CD4-positive, alpha-beta memory T cell (primary cell): ENCODE measurements at regions not wholly inside any gene's neighbourhood (a gene's known extent, or its start where the extent isn't known, plus 50 kb on each side); places are given as distances from the start of the nearest gene placed in this dataset.

Experiments used
- CTCF ChIA-PET: fragments of 350-600 bp; sonication (Branson Sonifier 250); formaldehyde crosslinking; loops from one replicate; lab custom pipeline; 2021; ENCODE audit warnings: inconsistent platforms; ENCODE audit not compliant: partially characterized antibody; lab: Charles Lee
- POLR2A ChIA-PET: fragments of 350-600 bp; sonication (Branson Sonifier 250); formaldehyde crosslinking; loops from one replicate; lab custom pipeline; 2021; ENCODE audit not compliant: partially characterized antibody; lab: Charles Lee
- DNase-seq, 5 donors: peaks; one replicate each; pipeline versions ENCODE4 v3.0.0 to v3.0.0-alpha.2; 2020 to 2022; ENCODE audit warnings: mixed read lengths in 1 of 5
- H3K27ac ChIP-seq: one replicate; pipeline ENCODE4 v1.7.0; 2013; ENCODE audit warnings: low read depth, low read length
- H3K27me3 ChIP-seq: 2 replicates; pipeline ENCODE4 v1.7.0; 2013; ENCODE audit warnings: mild to moderate bottlenecking, low read length, moderate library complexity; ENCODE audit not compliant: insufficient read depth
- H3K36me3 ChIP-seq: 2 replicates; pipeline ENCODE4 v1.7.0; 2013; ENCODE audit warnings: mild to moderate bottlenecking, low read length, moderate library complexity; ENCODE audit not compliant: insufficient read depth
- H3K4me1 ChIP-seq: 2 replicates; pipeline ENCODE4 v1.7.0; 2013; ENCODE audit warnings: mild to moderate bottlenecking, low read length, moderate library complexity; ENCODE audit not compliant: insufficient read depth
- H3K4me3 ChIP-seq, 2 donors: one replicate each; pipeline ENCODE4 v1.7.0; 2013; ENCODE audit warnings: low read length in 2 of 2, mild to moderate bottlenecking in 1 of 2
- H3K9me3 ChIP-seq, 2 donors: one replicate each; pipeline ENCODE4 v1.7.0; 2013; ENCODE audit warnings: low read length in 2 of 2, control low read depth in 1 of 2; ENCODE audit not compliant: control insufficient read depth in 1 of 2
- H3K27ac Mint-ChIP-seq, 7 donors: one replicate each; pipeline ENCODE4 v1.8.0; 2020 to 2021; ENCODE audit warnings: mixed read lengths in 7 of 7, mild to moderate bottlenecking in 6 of 7, inconsistent platforms in 3 of 7, moderate library complexity in 3 of 7
- H3K27me3 Mint-ChIP-seq, 2 donors: one replicate each; pipeline ENCODE4 v1.8.0; 2020 to 2021; ENCODE audit warnings: mixed read lengths in 2 of 2
- H3K36me3 Mint-ChIP-seq, 2 donors: one replicate each; pipeline ENCODE4 v1.8.0; 2020 to 2021; ENCODE audit warnings: mixed read lengths in 2 of 2, inconsistent platforms in 1 of 2, mild to moderate bottlenecking in 1 of 2
- H3K4me1 Mint-ChIP-seq, 4 donors: one replicate each; pipeline ENCODE4 v1.8.0; 2020 to 2021; ENCODE audit warnings: mixed read lengths in 4 of 4, mild to moderate bottlenecking in 1 of 4
- H3K4me3 Mint-ChIP-seq, 8 donors: one replicate each; pipeline ENCODE4 v1.8.0; 2020 to 2021; ENCODE audit warnings: mixed read lengths in 8 of 8, mild to moderate bottlenecking in 7 of 8, moderate library complexity in 6 of 8, inconsistent platforms in 3 of 8
- H3K9me3 Mint-ChIP-seq, 8 donors: one replicate each; pipeline ENCODE4 v1.8.0; 2020 to 2021; ENCODE audit warnings: mixed read lengths in 8 of 8, mild to moderate bottlenecking in 5 of 8, inconsistent platforms in 3 of 8, moderate library complexity in 1 of 8
- intact Hi-C: fragments of 100-400 bp; cut with micrococcal nuclease; formaldehyde crosslinking; loops from one replicate; pipeline ENCODE4 v1.15.1; 2023

- intact Hi-C loops = loop anchor here (1.0 to 5.0 kb wide), 4 partner anchors 196 to 551 kb away; partner anchors contain the start of gene MARCHF3
- Histone ChIP-seq H3K27me3 (no peaks in the 10 kb centered on the region), H3K36me3 (no peaks in the 10 kb centered on the region), H3K4me1 (peaks cover 16% of the 10 kb centered on the region), H3K4me3 (peak overlapping the region in 1 of 2 donors; percentile 78), H3K9me3 (no peaks in the 10 kb centered on the region), H3K27ac (no peak overlapping the region)
- peaks cover 0 to 3% (median under 1%) of the 10 kb centered on the region in 8 donors for H3K9me3 Mint-ChIP-seq
- H3K27ac Mint-ChIP-seq = peak overlapping the region in 6 of 7 donors; percentile 9 to 87 (median 64)
- H3K36me3 Mint-ChIP-seq = peaks cover 6 to 8% of the 10 kb centered on the region in 2 donors
- CTCF ChIA-PET = interaction anchor here (0.7 to 1.9 kb wide), 6 partner anchors 9 to 628 kb away, joined by 3 to 8 read pairs (median 4); partner anchors contain the start of genes C5orf63 and PHAX
- POLR2A ChIA-PET = interaction anchor here (0.6 to 2.9 kb wide), 10 partner anchors 9 to 451 kb away, joined by 3 to 25 read pairs (median 4); partner anchors contain the start of genes C5orf63, LMNB1 and MARCHF3
- H3K27me3 Mint-ChIP-seq = no peaks in the 10 kb centered on the region
- H3K4me3 Mint-ChIP-seq = peak overlapping the region; percentile 55 to 88 (median 80)
- no peak for DNase-seq
- H3K4me1 Mint-ChIP-seq = peaks cover 15 to 24% (median 18%) of the 10 kb centered on the region in 4 donors
Observed at GRCh38 chr5:127228540-127229184, 61.9 kb upstream of the MEGF10 start.

- peaks cover 15 to 24% (median 18%) of the 10 kb centered on the region in 4 donors for H3K4me1 Mint-ChIP-seq
- Histone ChIP-seq H3K27me3 (no peaks in the 10 kb centered on the region), H3K4me3 (peak overlapping the region in 1 of 2 donors; percentile 78), H3K4me1 (peaks cover 16% of the 10 kb centered on the region), H3K27ac (peak overlapping the region; percentile 45), H3K36me3 (no peaks in the 10 kb centered on the region), H3K9me3 (no peaks in the 10 kb centered on the region)
- H3K27me3 Mint-ChIP-seq = no peaks in the 10 kb centered on the region
- H3K36me3 Mint-ChIP-seq = peaks cover 7 to 8% of the 10 kb centered on the region in 2 donors
- intact Hi-C loops = loop anchor here (1.0 to 5.0 kb wide), 4 partner anchors 197 to 552 kb away; partner anchors contain the start of gene MARCHF3
- H3K9me3 Mint-ChIP-seq = peaks cover 0 to 3% (median under 1%) of the 10 kb centered on the region in 8 donors
- H3K4me3 Mint-ChIP-seq = peak overlapping the region; percentile 55 to 88 (median 80)
- ChIA-PET POLR2A (interaction anchor here (0.8 to 2.9 kb wide), 10 partner anchors 9 to 622 kb away, joined by 3 to 25 read pairs (median 4); partner anchors contain the start of genes C5orf63 and LMNB1), CTCF (interaction anchor here (1.3 to 1.9 kb wide), 4 partner anchors 10 to 392 kb away, joined by 3 to 8 read pairs (median 4); partner anchors contain the start of gene C5orf63)
- H3K27ac Mint-ChIP-seq = peak overlapping the region; percentile 45 to 87 (median 82)
- peak; percentile 54 to 64 (median 59) for DNase-seq
Observed at GRCh38 chr5:127229185-127229889, 61.3 kb upstream of the MEGF10 start.

- peak overlapping the region; percentile 4 to 88 (median 61) for H3K4me3 Mint-ChIP-seq
- Histone ChIP-seq H3K4me1 (peaks cover 16% of the 10 kb centered on the region), H3K9me3 (no peaks in the 10 kb centered on the region), H3K36me3 (no peaks in the 10 kb centered on the region), H3K4me3 (no peak overlapping the region), H3K27me3 (no peaks in the 10 kb centered on the region), H3K27ac (no peak overlapping the region)
- H3K27me3 Mint-ChIP-seq = no peaks in the 10 kb centered on the region
- peak overlapping the region in 4 of 7 donors; percentile 0 to 55 (median 12) for H3K27ac Mint-ChIP-seq
- peaks cover 0 to 3% (median under 1%) of the 10 kb centered on the region in 8 donors for H3K9me3 Mint-ChIP-seq
- no peak for DNase-seq
- POLR2A ChIA-PET = no interaction called here
- intact Hi-C loops = no loop called here
- CTCF ChIA-PET = no interaction called here
- H3K4me1 Mint-ChIP-seq = peaks cover 15 to 24% (median 18%) of the 10 kb centered on the region in 4 donors
- peaks cover 7 to 12% of the 10 kb centered on the region in 2 donors for H3K36me3 Mint-ChIP-seq
Observed at GRCh38 chr5:127231118-127231517, 59.5 kb upstream of the MEGF10 start.

GRCh38 chr5:127233590-127233989, 57.0 kb upstream of the MEGF10 start:
- no peaks in the 10 kb centered on the region for H3K27me3 ChIP-seq
- DNase-seq = no peak
- H3K9me3 ChIP-seq = no peaks in the 10 kb centered on the region
- ChIA-PET CTCF (no interaction called here), POLR2A (no interaction called here)
- H3K36me3 ChIP-seq = no peaks in the 10 kb centered on the region
- H3K4me3 ChIP-seq = no peak overlapping the region
- Mint-ChIP-seq H3K9me3 (no peaks in the 10 kb centered on the region), H3K27ac (no peak overlapping the region), H3K36me3 (peaks cover 7 to 30% of the 10 kb centered on the region in 2 donors), H3K4me3 (no peak overlapping the region), H3K4me1 (peaks cover 15 to 24% (median 17%) of the 10 kb centered on the region in 4 donors), H3K27me3 (no peaks in the 10 kb centered on the region)
- peaks cover 16% of the 10 kb centered on the region for H3K4me1 ChIP-seq
- intact Hi-C loops = no loop called here
- no peak overlapping the region for H3K27ac ChIP-seq

- CTCF ChIA-PET = no interaction called here
Observed at GRCh38 chr5:127235136-127235535, 55.5 kb upstream of the MEGF10 start.

GRCh38 chr5:127236254-127236653, 54.3 kb upstream of the MEGF10 start:
- no peak overlapping the region for H3K27ac Mint-ChIP-seq
- H3K27me3 Mint-ChIP-seq = peaks cover 0 to under 1% of the 10 kb centered on the region in 2 donors
- peaks cover under 1 to 5% (median 2%) of the 10 kb centered on the region in 4 donors for H3K4me1 Mint-ChIP-seq
- POLR2A ChIA-PET = no interaction called here
- H3K4me3 ChIP-seq = no peak overlapping the region
- H3K36me3 Mint-ChIP-seq = peaks cover 7 to 31% of the 10 kb centered on the region in 2 donors
- CTCF ChIA-PET = no interaction called here
- intact Hi-C loops = no loop called here
- H3K9me3 Mint-ChIP-seq = no peaks in the 10 kb centered on the region
- no peaks in the 10 kb centered on the region for H3K9me3 ChIP-seq
- H3K4me1 ChIP-seq = no peaks in the 10 kb centered on the region
- DNase-seq = no peak
- H3K36me3 ChIP-seq = no peaks in the 10 kb centered on the region
- no peak overlapping the region for H3K4me3 Mint-ChIP-seq
- H3K27me3 ChIP-seq = no peaks in the 10 kb centered on the region
- no peak overlapping the region for H3K27ac ChIP-seq

More at GRCh38 chr5:127235136-127235535, 55.5 kb upstream of the MEGF10 start:
- H3K4me1 ChIP-seq = peaks cover 5% of the 10 kb centered on the region
- no peaks in the 10 kb centered on the region for H3K9me3 ChIP-seq
- intact Hi-C loops = no loop called here
- no peaks in the 10 kb centered on the region for H3K36me3 ChIP-seq
- no peaks in the 10 kb centered on the region for H3K27me3 ChIP-seq
- no peak for DNase-seq
- H3K4me3 ChIP-seq = no peak overlapping the region
- Mint-ChIP-seq H3K27ac (no peak overlapping the region), H3K9me3 (no peaks in the 10 kb centered on the region), H3K36me3 (peaks cover 7 to 31% of the 10 kb centered on the region in 2 donors), H3K4me3 (no peak overlapping the region), H3K4me1 (peaks cover 8 to 13% (median 11%) of the 10 kb centered on the region in 4 donors), H3K27me3 (no peaks in the 10 kb centered on the region)
- POLR2A ChIA-PET = no interaction called here
- no peak overlapping the region for H3K27ac ChIP-seq
